ENCODE measurements at regions not wholly inside any gene's neighbourhood (a gene's known extent, or its start where the extent isn't known, plus 50 kb on each side); places are given as distances from the start of the nearest gene placed in this dataset.
"Not testable (repeated sequence)": the region's sequence is repeated elsewhere in the genome, so short reads cannot be mapped to it uniquely, and the experiment has no call there.

- TF ChIP-seq ZNF23 (tag by site-specific recombination; IDR thresholded peaks at IDR 0.05; ENCODE audit: borderline replicate concordance), result no peak
These were observed 64.3 kb upstream of the PGBD5 start (continued) for GRCh38 chr1:230490436-230490835.

- Histone ChIP-seq H3K36me3 (ENCODE audit: control insufficient read depth in 2 of 2, insufficient read depth in 1 of 2, low read length in 2 of 2) (no peaks in the 10 kb centered on the region), H3K4me1 (ENCODE audit: control insufficient read depth, insufficient read depth, low read length) (no peaks in the 10 kb centered on the region), H3K4me3 (ENCODE audit: low read depth, low read length) (no peak overlapping the region), H3K9me3 (ENCODE audit: control insufficient read depth, insufficient read depth, low read depth, low read length) (no peaks in the 10 kb centered on the region), H3K27ac (ENCODE audit: extremely low read depth, low read depth, low read length) (no peak overlapping the region)
- TF ChIP-seq FEZF1 (tag by site-specific recombination; IDR thresholded peaks at IDR 0.05) (no peak), HOXD13 (CRISPR knock-in tag; IDR thresholded peaks at IDR 0.05; ENCODE audit: borderline replicate concordance) (no peak), BCL11B (tag by site-specific recombination; IDR thresholded peaks at IDR 0.05; ENCODE audit: low read depth) (no peak), PATZ1 (tag by site-specific recombination; IDR thresholded peaks at IDR 0.05) (no peak), ZNF202 (tag by site-specific recombination; IDR thresholded peaks at IDR 0.05; ENCODE audit: borderline replicate concordance) (no peak), ZNF654 (tag by site-specific recombination; IDR thresholded peaks at IDR 0.05; ENCODE audit: low read depth) (no peak), GFI1B (tag by site-specific recombination; IDR thresholded peaks at IDR 0.05) (no peak), ZNF629 (tag by site-specific recombination; IDR thresholded peaks at IDR 0.05) (no peak)
- CTCF ChIA-PET, result no interaction called here
- POLR2A ChIA-PET, result no interaction called here
These were observed 61.8 kb upstream of the PGBD5 start for GRCh38 chr1:230487773-230488428.

- Histone ChIP-seq H3K36me3 (ENCODE audit: control insufficient read depth in 2 of 2, insufficient read depth in 1 of 2, low read length in 2 of 2) (no peaks in the 10 kb centered on the region), H3K4me1 (ENCODE audit: control insufficient read depth, insufficient read depth, low read length) (no peaks in the 10 kb centered on the region), H3K27ac (ENCODE audit: extremely low read depth, low read depth, low read length) (no peak overlapping the region), H3K4me3 (ENCODE audit: low read depth, low read length) (no peak overlapping the region), H3K9me3 (ENCODE audit: control insufficient read depth, insufficient read depth, low read depth, low read length) (0 out of 2 replicates have a peak, but pooled peaks cover 2% of the 10 kb centered on the region)
- POLR2A ChIA-PET, result no interaction called here
- TF ChIP-seq ZNF529 (tag by site-specific recombination; IDR thresholded peaks at IDR 0.05; ENCODE audit: insufficient replicate concordance), result no peak
- no peak for TF ChIP-seq ZNF558 (tag by site-specific recombination; IDR thresholded peaks at IDR 0.05)
- TF ChIP-seq ZNF629 (tag by site-specific recombination; IDR thresholded peaks at IDR 0.05), result no peak
- CTCF ChIA-PET, result interaction anchor here (0.6 to 1.1 kb wide), 4 partner anchors 11 to 66 kb away, joined by 3 to 5 read pairs (median 4); no protein-coding TSS in a partner anchor
These were observed 50.5 kb upstream of the PGBD5 start for GRCh38 chr1:230476622-230477003.

GRCh38 chr1:230475856-230476621 lies 49.9 kb upstream of the PGBD5 start:
- ChIA-PET POLR2A (interaction anchor here (1.8 kb wide), 1 partner anchor 11 kb away, joined by 4 read pairs; no protein-coding TSS in a partner anchor), CTCF (interaction anchor here (0.6 to 1.1 kb wide), 6 partner anchors 11 to 774 kb away, joined by 3 to 5 read pairs (median 4); no protein-coding TSS in a partner anchor)
- not testable (repeated sequence) for H3K36me3 ChIP-seq (ENCODE audit: control insufficient read depth in 2 of 2, insufficient read depth in 1 of 2, low read length in 2 of 2)

More at GRCh38 chr1:230475856-230476621, 49.9 kb upstream of the PGBD5 start:
- H3K9me3 ChIP-seq (ENCODE audit: control insufficient read depth, insufficient read depth, low read depth, low read length); H3K4me3 ChIP-seq (ENCODE audit: low read depth, low read length); H3K4me1 ChIP-seq (ENCODE audit: control insufficient read depth, insufficient read depth, low read length); H3K27ac ChIP-seq (ENCODE audit: extremely low read depth, low read depth, low read length): not testable (repeated sequence)
